ENCODE measurements at regions not wholly inside any gene's neighbourhood (a gene's known extent, or its start where the extent isn't known, plus 50 kb on each side); places are given as distances from the start of the nearest gene placed in this dataset.

- no peak for DNase-seq (ENCODE audit: insufficient read length)
- TF ChIP-seq POLR2AphosphoS5 (IDR thresholded peaks at IDR 0.05; ENCODE audit: low read depth, low read length) (no peak), TAF1 (IDR thresholded peaks at IDR 0.05; ENCODE audit: borderline replicate concordance, low read depth, low read length) (no peak), POLR2A (IDR thresholded peaks at IDR 0.05; ENCODE audit: low read depth, low read length) (no peak)
- no peak for FAIRE-seq
Measured at GRCh38 chr17:36864827-36865430, 72.3 kb upstream of the LHX1 start.

- FAIRE-seq: no peak
- no peak for DNase-seq (ENCODE audit: insufficient read length)
- TF ChIP-seq POLR2A (IDR thresholded peaks at IDR 0.05; ENCODE audit: low read depth, low read length): no peak
- no peak for TF ChIP-seq TAF1 (IDR thresholded peaks at IDR 0.05; ENCODE audit: borderline replicate concordance, low read depth, low read length)
- no peak for TF ChIP-seq POLR2AphosphoS5 (IDR thresholded peaks at IDR 0.05; ENCODE audit: low read depth, low read length)
Measured at GRCh38 chr17:36867716-36868341, 69.4 kb upstream of the LHX1 start.

- FAIRE-seq: no peak
- TF ChIP-seq POLR2AphosphoS5 (IDR thresholded peaks at IDR 0.05; ENCODE audit: low read depth, low read length) (no peak), POLR2A (IDR thresholded peaks at IDR 0.05; ENCODE audit: low read depth, low read length) (no peak)
- no peak for DNase-seq (ENCODE audit: insufficient read length)
Measured at GRCh38 chr17:36868777-36869176, 68.5 kb upstream of the LHX1 start.

- FAIRE-seq (no peak), DNase-seq (ENCODE audit: insufficient read length) (no peak)
Measured at GRCh38 chr17:36869441-36869840, 67.8 kb upstream of the LHX1 start.

GRCh38 chr17:36869856-36870719, 67.2 kb upstream of the LHX1 start:
- no peak for TF ChIP-seq POLR2A (IDR thresholded peaks at IDR 0.05; ENCODE audit: low read depth, low read length)
- TF ChIP-seq TAF1 (IDR thresholded peaks at IDR 0.05; ENCODE audit: borderline replicate concordance, low read depth, low read length): no peak
- no peak for TF ChIP-seq POLR2AphosphoS5 (IDR thresholded peaks at IDR 0.05; ENCODE audit: low read depth, low read length)
- no peak for FAIRE-seq
- DNase-seq (ENCODE audit: insufficient read length): no peak

More at GRCh38 chr17:36869441-36869840, 67.8 kb upstream of the LHX1 start:
- no peak for TF ChIP-seq POLR2AphosphoS5 (IDR thresholded peaks at IDR 0.05; ENCODE audit: low read depth, low read length)
- no peak for TF ChIP-seq POLR2A (IDR thresholded peaks at IDR 0.05; ENCODE audit: low read depth, low read length)
- no peak for TF ChIP-seq TAF1 (IDR thresholded peaks at IDR 0.05; ENCODE audit: borderline replicate concordance, low read depth, low read length)

- no peak for TF ChIP-seq TAF1 (IDR thresholded peaks at IDR 0.05; ENCODE audit: borderline replicate concordance, low read depth, low read length)
- no peak for TF ChIP-seq POLR2AphosphoS5 (IDR thresholded peaks at IDR 0.05; ENCODE audit: low read depth, low read length)
- TF ChIP-seq POLR2A (IDR thresholded peaks at IDR 0.05; ENCODE audit: low read depth, low read length): no peak
- DNase-seq (ENCODE audit: insufficient read length) (no peak), FAIRE-seq (no peak)
Measured at GRCh38 chr17:36870720-36870999, 66.6 kb upstream of the LHX1 start.

GRCh38 chr17:36875698-36876293, 61.5 kb upstream of the LHX1 start:
- FAIRE-seq (no peak), DNase-seq (ENCODE audit: insufficient read length) (no peak)
- no peak for TF ChIP-seq TAF1 (IDR thresholded peaks at IDR 0.05; ENCODE audit: borderline replicate concordance, low read depth, low read length)
- TF ChIP-seq POLR2AphosphoS5 (IDR thresholded peaks at IDR 0.05; ENCODE audit: low read depth, low read length): no peak
- TF ChIP-seq POLR2A (IDR thresholded peaks at IDR 0.05; ENCODE audit: low read depth, low read length): no peak

GRCh38 chr17:36876966-36877365, 60.3 kb upstream of the LHX1 start:
- TF ChIP-seq POLR2AphosphoS5 (IDR thresholded peaks at IDR 0.05; ENCODE audit: low read depth, low read length): no peak
- TF ChIP-seq POLR2A (IDR thresholded peaks at IDR 0.05; ENCODE audit: low read depth, low read length): no peak
- TF ChIP-seq TAF1 (IDR thresholded peaks at IDR 0.05; ENCODE audit: borderline replicate concordance, low read depth, low read length): no peak
- FAIRE-seq: no peak
- DNase-seq (ENCODE audit: insufficient read length): no peak

- no peak for TF ChIP-seq POLR2AphosphoS5 (IDR thresholded peaks at IDR 0.05; ENCODE audit: low read depth, low read length)
- TF ChIP-seq TAF1 (IDR thresholded peaks at IDR 0.05; ENCODE audit: borderline replicate concordance, low read depth, low read length): no peak
- no peak for TF ChIP-seq POLR2A (IDR thresholded peaks at IDR 0.05; ENCODE audit: low read depth, low read length)
- no peak for FAIRE-seq
- no peak for DNase-seq (ENCODE audit: insufficient read length)
Measured at GRCh38 chr17:36877771-36878170, 59.5 kb upstream of the LHX1 start.

- TF ChIP-seq POLR2A (IDR thresholded peaks at IDR 0.05; ENCODE audit: low read depth, low read length) (no peak), TAF1 (IDR thresholded peaks at IDR 0.05; ENCODE audit: borderline replicate concordance, low read depth, low read length) (no peak)
- FAIRE-seq (no peak), DNase-seq (ENCODE audit: insufficient read length) (no peak)
Measured at GRCh38 chr17:36878216-36878615, 59.1 kb upstream of the LHX1 start.

- FAIRE-seq: no peak
- DNase-seq (ENCODE audit: insufficient read length): no peak
- TF ChIP-seq POLR2AphosphoS5 (IDR thresholded peaks at IDR 0.05; ENCODE audit: low read depth, low read length): no peak
- no peak for TF ChIP-seq POLR2A (IDR thresholded peaks at IDR 0.05; ENCODE audit: low read depth, low read length)
- TF ChIP-seq TAF1 (IDR thresholded peaks at IDR 0.05; ENCODE audit: borderline replicate concordance, low read depth, low read length): no peak
Measured at GRCh38 chr17:36879027-36879426, 58.2 kb upstream of the LHX1 start.

Measured in GM12892 (cell line).